D721Med (cell line): ENCODE measurements at regions not wholly inside any gene's neighbourhood (a gene's known extent, or its start where the extent isn't known, plus 50 kb on each side); places are given as distances from the start of the nearest gene placed in this dataset.
"Not testable (repeated sequence)": the region's sequence is repeated elsewhere in the genome, so short reads cannot be mapped to it uniquely, and the experiment has no call there.

ENCODE experiments used
- DNase-seq: peaks from one replicate; pipeline ENCODE4 v3.0.0; 2011; ENCODE audit warnings: low spot score; ENCODE audit not compliant: insufficient read length
- FAIRE-seq: peaks from 2 replicates; lab custom pipeline; 2011; peaks lifted over from hg19 to GRCh38; lab: Jason Lieb, UNC
- TF ChIP-seq, protein P1 (sequence below): IDR thresholded peaks from 2 replicates; pipeline ENCODE4 v1.5.1; 2012; ENCODE audit warnings: mild to moderate bottlenecking, control low read depth; ENCODE audit not compliant: insufficient read depth; ENCODE audit errors: missing control alignments

- TF ChIP-seq, protein P1, sequence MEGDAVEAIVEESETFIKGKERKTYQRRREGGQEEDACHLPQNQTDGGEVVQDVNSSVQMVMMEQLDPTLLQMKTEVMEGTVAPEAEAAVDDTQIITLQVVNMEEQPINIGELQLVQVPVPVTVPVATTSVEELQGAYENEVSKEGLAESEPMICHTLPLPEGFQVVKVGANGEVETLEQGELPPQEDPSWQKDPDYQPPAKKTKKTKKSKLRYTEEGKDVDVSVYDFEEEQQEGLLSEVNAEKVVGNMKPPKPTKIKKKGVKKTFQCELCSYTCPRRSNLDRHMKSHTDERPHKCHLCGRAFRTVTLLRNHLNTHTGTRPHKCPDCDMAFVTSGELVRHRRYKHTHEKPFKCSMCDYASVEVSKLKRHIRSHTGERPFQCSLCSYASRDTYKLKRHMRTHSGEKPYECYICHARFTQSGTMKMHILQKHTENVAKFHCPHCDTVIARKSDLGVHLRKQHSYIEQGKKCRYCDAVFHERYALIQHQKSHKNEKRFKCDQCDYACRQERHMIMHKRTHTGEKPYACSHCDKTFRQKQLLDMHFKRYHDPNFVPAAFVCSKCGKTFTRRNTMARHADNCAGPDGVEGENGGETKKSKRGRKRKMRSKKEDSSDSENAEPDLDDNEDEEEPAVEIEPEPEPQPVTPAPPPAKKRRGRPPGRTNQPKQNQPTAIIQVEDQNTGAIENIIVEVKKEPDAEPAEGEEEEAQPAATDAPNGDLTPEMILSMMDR, result no peak
- FAIRE-seq (no peak), DNase-seq (no peak)
These were observed 151.0 kb downstream of the MREG start for GRCh38 chr2:215862351-215862771.

DNA sequence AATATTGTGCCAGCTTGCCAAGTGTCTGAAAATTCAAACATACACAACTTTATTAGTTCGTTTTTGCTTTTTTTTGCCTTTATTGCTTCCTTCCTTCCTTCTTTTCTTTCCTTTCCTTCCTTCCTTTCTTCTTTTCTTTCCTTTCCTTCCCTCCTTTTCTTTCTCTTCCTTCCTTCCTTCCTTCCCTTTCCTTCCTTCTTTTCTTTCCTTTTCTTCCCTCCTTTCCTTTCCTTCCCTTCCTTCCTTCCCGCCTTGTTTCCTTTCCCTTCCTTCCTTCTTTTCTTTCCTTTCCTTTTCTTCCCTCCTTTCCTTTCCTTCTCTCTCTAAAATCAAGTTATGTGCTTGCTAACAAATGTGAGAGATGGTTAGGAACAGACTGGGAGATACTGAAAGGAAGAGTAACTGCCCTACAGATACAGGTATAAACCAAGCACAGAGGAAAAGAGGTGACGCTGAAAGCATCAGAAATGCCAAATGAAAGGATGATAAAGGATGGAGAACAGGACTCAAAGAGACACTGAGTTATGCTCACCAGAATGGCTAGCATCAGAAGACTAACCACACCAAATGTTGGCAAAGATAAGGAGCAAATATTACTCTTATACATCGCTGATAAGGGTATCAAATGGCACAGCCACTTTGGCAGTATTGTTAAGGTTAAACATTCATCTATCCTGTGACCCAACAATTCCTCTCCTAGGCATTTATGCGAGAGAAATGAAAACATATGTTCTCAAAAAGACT, 151.6 kb downstream of the MREG start:
- FAIRE-seq (no peak), DNase-seq (no peak)
- TF ChIP-seq, protein P1, result no peak

GRCh38 chr2:215856080-215856479, 157.3 kb downstream of the MREG start:
- TF ChIP-seq, protein P1, result no peak
- DNase-seq, result no peak
- no peak for FAIRE-seq

DNA sequence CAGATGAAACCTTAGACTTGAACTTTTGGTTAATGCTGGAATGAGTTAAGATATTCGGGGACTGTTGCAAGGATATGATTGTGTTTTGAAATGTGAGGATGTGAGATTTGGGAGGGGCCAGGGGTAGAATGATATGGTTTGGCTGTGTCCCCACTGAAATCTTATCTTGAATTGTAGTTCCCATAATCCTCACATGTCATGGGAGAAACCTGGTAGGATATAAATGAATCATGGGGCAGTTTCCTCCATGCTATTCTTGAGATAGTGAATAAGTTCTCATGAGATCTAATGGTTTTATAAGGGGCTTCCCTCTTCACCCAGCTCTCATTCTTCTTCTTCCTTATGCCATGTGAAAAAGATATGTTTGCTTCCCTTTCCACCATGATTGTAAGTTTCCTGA, 158.0 kb downstream of the MREG start:
- not testable (repeated sequence) for DNase-seq, FAIRE-seq

DNA sequence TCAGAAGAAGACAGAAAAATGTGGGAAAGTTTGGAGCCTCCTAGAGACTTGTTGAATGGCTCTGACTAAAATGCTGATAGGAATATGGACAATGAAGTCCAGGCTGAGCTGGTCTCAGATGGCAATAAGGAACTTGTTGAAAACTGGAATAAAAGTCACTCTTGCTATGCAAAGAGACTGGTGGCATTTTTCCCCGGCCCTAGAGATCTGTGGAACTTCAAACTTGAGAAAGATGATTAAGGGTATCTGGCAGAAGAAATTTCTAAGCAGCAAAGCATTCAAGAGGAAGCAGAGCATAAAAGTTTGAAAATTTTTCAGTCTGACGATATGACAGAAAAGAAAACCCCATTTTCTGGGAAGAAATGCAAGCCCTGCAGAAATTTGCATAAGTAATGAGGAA, 159.3 kb downstream of the MREG start:
- TF ChIP-seq, protein P1, result no peak
- no peak for DNase-seq
- FAIRE-seq, result no peak

GRCh38 chr2:215851696-215852095, 161.7 kb downstream of the MREG start:
- TF ChIP-seq, protein P1, result no peak
- no peak for DNase-seq
- FAIRE-seq, result no peak

DNA sequence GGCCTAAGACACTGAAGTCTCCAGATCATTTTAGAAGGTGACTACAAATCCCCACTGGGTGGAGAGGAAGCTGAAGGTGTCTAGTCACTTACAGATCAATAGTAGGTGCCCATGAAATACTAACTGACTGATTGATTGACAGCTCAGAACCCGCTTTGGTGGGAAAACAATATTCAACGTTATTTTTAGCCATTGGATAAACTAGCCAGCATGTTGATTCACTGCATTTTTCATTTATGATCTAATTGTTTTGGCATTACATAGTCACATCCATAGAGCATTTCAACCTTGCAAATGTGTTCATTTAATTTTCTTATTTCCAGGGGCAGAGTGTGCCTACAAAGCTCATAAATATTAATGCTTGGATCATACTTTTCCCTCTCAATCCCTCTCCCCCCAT, 162.3 kb downstream of the MREG start:
- DNase-seq, result no peak
- TF ChIP-seq, protein P1, result no peak
- no peak for FAIRE-seq
